Stimulated activated CD4-positive, alpha-beta T cell treated with anti-CD3 and anti-CD28 coated beads, Interleukin-1b, Interleukin-23, amount 100 ng/mL, for 1 hour (primary cell): ENCODE measurements at regions not wholly inside any gene's neighbourhood (a gene's known extent, or its start where the extent isn't known, plus 50 kb on each side); places are given as distances from the start of the nearest gene placed in this dataset.
A peak's percentile ranks its signal among the peaks of the same experiment; 100 is the strongest.

Experiments
- DNase-seq, 2 donors: peaks; one replicate each; pipeline ENCODE4 v3.0.0-alpha.2; 2020; ENCODE audit warnings: low read depth in 2 of 2

GRCh38 chr11:43575913-43576310, 104.6 kb upstream of the HSD17B12 start:
- DNase-seq = no peak

DNA sequence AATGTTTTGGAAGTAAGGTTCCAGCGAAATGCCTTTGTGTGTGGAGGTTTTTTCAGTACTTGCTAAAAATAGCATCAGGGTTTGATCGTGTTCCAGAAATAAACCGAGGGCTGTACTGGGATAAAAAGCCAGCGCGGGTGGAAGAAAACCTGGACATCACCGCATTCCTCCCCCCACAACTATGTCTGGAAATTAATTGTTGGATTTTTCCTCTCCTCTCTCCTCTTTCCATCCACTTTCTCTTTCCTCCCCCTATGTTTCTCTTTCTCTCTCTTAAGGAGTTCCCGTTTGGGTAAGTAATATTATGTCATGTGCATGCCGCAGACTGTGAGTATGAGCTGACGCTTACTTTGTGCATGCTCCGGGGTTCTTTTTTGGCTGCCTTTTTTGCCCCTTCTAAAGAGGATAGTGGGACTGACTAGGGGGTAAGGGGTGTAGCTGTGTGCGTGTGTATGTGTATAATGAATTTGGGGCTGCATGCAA, 104.2 kb upstream of the HSD17B12 start:
- no peak for DNase-seq

DNA sequence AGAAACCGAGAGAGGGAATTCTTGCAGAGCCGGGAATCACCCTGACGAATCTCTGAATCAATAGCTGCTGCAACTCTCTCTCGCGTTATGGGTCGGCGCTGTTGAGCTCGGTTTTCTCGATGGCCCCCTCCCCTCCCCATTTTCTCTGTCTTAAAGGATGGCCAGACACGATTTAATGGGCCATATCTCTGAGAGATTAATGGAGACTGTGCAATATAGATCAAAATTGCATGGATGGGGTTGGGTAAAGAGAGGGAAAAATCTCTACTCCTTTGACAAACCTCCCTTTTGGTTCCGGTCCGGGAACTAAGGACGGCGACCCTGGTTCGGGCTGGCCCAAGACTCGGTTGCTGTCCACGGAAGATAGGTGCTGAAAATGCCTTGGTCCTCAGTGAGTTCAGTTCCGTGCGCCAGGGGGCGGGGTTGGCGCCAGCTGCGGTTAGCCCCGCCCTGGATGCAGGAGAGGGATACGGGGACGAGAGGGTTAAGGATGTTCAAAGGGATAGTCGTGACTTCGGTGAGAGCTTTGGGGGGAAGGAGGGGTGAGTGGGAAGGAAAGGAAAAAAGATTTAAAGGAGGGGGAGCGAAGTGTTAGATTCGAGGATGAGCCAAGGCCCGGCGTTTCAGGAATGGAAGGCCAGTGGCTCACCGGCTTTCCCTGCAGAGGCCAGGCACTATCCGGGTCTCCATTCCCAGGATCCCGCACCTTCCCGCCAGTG, 103.6 kb upstream of the HSD17B12 start:
- no peak for DNase-seq

GRCh38 chr11:43577566-43578264, 102.8 kb upstream of the HSD17B12 start:
- DNase-seq = no peak

- no peak for DNase-seq
Observed at GRCh38 chr11:43578346-43579170, 102.0 kb upstream of the HSD17B12 start.

DNA sequence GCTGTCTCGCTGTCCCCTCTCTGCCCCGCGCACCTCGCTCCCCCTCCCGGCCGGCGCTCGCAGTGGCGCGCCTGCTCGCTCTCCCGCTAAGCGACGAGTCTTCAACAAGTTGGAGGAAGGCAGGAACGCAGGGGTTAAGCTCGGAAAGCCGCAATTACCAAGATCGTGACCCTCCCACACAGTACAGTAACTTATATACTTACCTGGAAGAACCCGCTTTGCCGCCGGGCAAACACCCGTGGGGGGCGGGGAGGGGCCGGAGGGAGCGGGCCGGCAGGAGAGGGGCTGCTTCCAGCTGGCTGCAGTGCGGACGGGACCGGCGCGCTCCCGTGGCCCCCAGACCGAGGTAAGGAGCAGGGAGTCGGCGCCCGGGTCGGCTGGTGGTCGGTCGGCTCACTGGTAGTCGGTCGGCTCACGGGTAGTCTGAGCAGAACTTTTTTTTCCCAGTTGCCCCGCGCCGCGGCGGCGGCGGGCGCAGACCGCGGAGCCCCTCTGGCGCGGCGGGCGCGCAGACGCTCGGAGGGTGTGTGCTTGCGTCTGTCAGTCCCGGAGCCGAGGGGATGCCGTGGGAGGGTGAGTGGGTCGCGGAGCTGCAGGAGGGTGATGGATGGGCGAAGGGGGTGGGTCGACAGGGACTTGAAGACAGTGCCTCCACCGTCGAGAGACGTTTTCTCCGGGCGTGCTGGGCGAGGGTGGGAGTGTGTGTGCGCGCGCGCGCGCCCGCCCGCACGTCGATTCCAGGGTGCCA, 101.2 kb upstream of the HSD17B12 start:
- DNase-seq = peak in 1 of 2 donors; percentile 17

DNA sequence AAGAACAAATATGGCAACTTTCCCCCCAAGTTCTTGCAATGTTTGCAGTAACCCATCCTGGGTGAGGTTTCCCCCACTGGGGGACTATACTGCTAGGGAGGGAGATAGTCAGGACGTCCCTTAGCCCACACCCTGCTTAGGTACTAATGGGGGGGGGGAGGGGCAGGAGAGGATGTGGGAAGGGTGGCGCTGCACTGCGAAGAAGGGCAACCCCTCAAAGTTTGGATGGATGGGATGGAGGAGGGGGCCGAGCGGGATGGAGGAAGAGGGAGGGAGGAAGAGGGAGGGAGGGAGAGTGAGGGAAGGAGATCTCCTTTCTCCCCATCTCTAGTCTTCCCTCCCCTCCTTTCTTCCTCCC, 100.6 kb upstream of the HSD17B12 start:
- no peak for DNase-seq

DNA sequence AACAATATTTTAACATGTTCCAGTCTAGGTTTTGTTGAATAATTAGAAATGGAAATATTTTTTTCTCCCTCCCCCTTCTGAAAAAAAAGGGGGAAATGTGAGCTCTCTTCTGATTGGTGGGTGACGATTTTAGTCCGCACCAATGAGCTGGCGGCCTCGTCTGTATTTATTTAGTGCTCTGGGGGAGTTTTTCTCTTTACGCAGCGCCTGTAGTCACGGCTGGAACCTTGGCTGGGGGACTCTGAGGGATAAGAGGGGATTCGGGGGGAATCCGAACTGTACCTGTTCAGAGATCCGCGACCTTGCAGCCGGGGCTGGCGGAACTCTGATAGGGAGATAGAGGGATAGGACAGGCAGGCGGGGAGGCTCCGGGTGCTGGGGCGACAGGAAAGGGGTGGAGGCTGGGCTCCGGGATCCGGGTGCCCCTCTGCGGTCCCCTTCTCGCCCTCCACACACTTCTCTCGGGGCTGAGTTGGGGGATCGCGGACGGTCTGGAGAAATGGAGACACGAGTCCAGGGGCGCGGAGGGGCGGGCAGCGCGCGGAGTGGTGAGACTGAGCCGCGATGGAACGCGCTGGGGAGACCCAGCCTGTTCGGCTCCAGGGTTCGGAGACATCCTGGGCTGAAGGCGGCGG, 99.7 kb upstream of the HSD17B12 start:
- DNase-seq = no peak

DNA sequence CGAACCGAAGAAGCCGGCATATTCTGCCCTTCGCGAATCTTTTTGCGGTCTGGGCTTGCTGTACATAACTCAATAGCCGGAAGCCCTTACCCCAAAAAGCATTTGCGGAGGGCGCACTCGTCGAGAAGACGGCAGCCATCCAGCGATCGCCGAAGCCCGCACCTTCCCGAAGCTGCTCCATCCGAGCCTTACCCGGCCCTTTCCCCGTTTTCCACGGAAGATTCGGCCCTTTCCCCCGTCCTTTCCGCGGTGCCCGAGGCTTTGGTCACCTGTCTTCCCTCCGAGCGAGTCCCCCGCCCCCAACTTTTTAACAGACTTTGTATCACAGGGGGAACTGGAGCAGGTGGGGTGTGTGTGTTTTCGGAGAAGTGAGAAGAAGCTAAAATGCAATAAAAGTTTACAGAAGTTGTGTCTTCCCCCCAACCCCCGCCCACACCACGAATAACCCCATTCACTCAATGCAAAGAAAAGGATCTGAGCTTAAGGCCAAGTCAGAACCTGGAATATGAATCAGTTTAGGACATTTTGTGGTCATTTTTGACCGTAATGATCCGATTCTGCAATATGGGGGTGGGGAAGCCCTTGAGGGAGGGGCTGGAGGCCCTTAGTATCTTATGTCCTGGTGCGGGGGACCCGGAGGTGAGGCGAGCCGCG, 99.0 kb upstream of the HSD17B12 start:
- DNase-seq = no peak

DNA sequence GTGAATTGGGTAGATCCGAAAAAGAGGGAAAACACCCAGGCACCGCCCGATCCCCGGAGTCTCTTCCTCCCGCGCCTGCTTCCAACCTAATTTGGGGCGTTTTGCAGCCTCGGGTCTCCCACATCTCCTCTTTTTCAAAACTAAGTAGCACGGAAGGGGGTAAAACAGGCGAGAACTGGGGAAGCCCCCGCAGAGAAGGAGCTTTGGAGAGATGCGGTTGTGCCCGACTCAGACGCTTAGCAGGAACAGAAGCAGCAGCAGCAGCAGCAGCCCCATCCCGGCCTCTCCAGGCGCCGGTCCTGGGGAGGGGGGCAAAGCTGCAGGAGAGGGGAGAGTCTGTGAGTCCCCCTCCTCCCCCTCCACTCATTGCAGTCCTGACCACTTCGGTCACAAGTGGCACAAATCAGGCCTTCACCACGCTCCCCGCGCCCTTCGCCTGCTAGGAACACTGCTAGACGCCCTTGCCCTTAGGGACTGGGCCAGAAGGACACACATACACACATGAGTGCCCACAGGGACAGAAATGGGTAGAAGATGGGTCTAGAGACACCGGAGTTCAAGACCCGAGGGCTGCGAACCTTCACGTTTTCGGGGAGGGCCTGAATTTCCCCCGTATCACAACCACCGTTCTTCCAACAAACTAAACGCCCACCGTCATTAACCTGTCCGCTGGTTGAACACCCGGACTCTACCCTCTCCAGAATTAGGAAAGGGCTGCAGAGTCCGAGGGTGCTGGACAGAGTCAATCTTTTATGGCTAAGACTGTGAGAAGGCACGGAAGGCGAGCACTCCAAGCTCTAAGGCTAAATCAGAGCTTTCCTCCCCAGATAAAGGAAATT, 98.3 kb upstream of the HSD17B12 start:
- no peak for DNase-seq

- no peak for DNase-seq
Observed at GRCh38 chr11:43582863-43583462, 97.6 kb upstream of the HSD17B12 start.

- no peak for DNase-seq
Observed at GRCh38 chr11:43583548-43583947, 97.0 kb upstream of the HSD17B12 start.

GRCh38 chr11:43585877-43586608, 94.5 kb upstream of the HSD17B12 start:
- DNase-seq = no peak

GRCh38 chr11:43589601-43590250, 90.8 kb upstream of the HSD17B12 start:
- DNase-seq = no peak

DNA sequence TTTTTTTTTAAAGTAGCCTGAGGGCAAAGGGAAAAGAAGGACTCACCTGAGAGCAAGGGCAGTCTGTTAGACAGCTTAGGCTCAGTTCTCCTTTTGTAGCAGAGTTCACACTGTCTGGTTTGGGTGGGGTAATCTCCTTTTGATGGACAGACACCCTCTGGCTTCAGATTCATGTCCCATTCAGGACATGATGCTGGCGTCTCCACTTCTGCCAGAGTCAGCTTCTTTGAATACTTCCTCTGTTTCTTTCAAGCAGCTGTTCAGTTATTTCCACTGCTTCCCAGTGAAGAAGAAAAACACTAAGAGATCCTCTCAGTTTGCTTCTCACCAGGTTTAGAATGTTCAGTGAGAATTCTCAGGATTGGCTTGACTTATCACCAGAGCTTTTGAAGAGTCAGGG, 79.0 kb upstream of the HSD17B12 start:
- no peak for DNase-seq

GRCh38 chr11:43602670-43603069, 77.9 kb upstream of the HSD17B12 start:
- DNase-seq = no peak

DNA sequence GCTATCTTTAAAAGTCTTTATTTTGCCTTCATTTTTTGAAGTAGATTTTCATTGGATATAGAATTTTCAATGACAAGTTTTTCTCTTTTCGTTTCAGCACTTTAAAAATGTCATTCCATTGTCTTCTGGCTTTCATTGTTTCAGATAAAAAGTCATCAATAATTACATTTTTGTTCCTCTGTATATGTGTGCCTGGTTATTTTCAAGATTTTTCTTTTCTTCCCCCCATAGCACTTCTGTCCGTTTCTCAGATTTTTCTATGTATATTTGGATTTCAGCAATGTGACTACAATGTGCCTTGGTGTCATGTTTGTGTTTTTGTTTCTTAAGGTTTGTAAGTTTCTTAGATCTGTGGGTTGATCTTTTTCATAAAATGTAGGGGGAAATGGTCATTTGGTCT, 66.3 kb upstream of the HSD17B12 start:
- no peak for DNase-seq

DNA sequence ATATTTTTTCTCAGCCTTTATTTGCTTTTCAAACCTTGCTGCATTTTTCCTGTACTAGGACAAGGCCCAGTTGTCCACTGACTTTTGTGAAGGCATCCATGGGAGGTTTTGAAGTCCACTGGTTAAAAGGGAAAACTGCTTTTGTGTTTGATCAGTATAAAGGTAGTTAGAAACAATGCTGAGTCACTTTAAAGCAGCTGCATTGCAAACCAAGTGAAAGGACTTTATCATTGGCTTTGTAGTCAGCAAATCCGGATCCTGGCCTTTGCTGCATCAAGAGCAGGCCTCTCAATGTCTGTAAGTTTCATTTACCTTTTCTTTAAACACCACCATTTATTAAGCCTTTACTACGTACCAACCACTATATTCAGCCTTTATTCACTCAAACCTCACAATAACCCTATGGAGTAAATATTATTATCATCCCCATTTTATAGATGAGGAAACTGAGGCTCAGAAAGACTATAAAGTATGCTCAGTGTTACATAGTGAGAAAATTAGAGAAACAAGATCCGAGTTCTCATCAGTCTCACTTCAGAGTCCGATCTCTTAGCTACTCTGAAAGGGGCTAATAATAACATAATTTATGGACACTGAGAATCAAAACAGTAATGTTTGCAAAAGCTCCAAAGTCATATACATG, 60.6 kb upstream of the HSD17B12 start:
- no peak for DNase-seq
